HG03280 (cell line): ENCODE measurements at regions not wholly inside any gene's neighbourhood (a gene's known extent, or its start where the extent isn't known, plus 50 kb on each side); places are given as distances from the start of the nearest gene placed in this dataset.

Source experiments
- ATAC-seq: cut with Tn5 transposase; IDR thresholded peaks from one replicate; pipeline ENCODE4 v1.9.1; 2021; ENCODE audit warnings: mild to moderate bottlenecking, moderate library complexity; ENCODE audit not compliant: unreplicated experiment

DNA sequence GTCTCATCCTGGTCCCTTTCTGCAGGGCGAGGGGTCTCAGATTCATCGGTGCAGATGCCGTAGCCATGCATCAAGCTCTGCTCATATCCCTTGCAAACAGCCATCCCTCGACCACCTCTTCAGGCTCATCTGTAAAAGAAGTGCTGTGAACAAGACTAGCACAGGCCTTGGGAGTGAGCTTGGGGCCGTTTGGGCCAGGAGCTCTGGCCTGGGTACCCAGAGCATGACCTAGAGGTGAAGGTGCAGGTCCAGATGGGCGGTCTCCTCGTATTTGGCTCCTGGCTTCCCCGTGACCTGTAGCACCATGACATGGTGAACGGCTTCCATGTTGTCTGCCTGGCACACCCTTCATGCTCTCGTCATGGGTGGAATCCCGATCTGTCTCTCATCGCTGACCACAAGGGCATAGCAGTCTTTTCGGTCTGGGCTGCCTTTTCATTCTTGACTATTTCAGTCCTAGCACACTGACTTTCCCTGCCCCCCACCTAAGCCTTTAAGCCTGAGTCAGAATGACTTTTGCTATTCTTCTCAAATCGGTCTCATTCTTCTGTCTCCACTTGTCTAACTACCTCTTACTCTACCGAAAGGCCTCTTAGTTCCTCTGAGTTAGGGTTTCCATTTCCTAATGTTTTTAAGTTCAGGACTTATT, 216.0 kb downstream of the FOXL1 start:
- ATAC-seq = no peak

DNA sequence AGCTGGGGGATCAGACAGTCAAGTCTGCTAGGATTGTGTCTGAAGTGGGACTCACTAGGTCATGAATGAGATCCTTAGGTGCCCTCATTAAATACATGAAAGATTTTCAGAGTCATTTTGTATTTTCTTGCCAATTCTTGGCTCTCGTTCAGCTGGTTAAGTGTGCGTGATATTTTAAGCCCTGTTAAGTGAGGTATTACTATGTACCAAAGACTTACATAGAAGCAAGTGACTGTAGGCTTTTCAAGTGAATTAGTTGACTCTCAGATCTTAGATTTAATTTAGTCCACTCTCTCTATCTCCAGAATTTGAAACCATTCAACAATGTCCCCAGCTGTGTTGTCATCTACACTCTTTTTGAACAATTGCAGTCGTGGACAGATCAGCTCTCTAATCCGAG, 219.4 kb downstream of the FOXL1 start:
- no peak for ATAC-seq

DNA sequence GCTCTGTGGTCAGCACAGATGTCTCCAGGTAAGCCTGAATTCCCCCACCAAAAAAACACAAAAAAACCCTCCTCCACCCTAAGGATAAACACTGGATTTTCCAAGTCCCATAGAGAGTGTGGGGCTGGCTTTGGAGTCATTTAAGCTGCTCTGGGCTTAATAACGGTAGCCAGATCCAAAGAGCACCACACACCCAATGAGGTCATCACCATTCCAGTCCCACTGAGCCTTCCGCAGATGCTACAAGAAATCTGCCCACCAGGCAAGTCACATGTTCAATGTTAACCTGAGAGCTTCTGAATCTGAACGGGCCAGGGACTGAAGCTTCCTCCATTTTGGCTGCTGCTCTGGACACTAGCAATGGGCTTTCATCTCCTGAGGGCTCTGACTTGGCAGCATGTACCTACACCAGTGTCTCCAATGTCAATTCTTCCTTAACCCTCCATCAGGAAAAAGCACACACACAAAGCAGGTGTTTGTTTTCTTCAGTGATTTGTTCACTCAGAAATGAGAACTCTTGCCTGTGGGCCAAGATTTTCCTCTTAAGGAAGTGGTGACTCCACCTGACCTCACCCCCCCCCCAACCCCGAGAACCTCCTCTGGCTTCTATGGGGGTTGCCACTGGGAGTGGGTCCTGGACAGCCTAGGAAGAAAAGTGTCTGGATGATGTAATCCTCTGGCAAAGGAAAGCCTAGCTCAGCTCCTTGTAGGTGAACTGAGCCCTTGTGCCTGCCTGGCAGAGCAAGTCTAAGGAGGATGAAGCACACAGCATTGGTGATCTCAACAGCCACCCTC, 220.1 kb downstream of the FOXL1 start:
- ATAC-seq = no peak

DNA sequence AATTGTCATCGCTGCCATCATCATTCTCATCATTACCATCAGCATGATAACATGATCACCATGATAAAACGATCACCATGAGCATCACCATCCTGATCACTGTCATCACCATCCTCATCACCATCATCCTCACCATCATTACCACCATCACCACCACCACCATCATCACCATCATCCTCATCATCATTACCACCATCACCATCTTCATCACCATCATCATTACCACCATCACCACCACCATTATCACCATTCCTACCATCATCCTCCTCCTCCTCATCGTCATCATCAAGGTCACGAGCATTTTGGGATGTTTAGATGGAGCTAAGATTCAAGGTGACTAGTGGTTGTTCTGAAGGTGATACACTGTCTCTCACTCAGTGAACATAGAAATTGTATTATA, 221.0 kb downstream of the FOXL1 start:
- ATAC-seq = no peak

- no peak for ATAC-seq
These were observed 222.5 kb downstream of the FOXL1 start for GRCh38 chr16:86800894-86801293.

DNA sequence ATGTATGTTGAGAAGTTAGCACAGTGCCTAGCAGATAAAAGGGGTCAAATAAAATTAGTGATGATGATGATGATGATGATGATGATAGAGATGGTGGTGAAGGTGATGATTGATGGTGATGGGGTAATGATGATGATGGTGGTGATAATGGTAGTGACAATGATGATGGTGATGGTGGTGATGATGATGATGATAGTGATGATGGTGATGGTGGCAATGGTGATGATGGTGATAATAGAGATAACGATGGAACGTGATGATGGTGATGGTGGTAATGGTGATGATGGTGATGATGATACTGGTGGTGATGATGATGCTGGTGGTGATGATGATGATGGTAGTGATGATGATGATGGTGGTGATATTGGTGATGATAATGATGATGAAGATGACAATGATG, 223.7 kb downstream of the FOXL1 start:
- no peak for ATAC-seq

- no peak for ATAC-seq
These were observed 226.8 kb downstream of the FOXL1 start for GRCh38 chr16:86805188-86805587.

- no peak for ATAC-seq
These were observed 228.0 kb downstream of the FOXL1 start for GRCh38 chr16:86806181-86806837.

GRCh38 chr16:86806838-86807351, 228.5 kb downstream of the FOXL1 start:
- no peak for ATAC-seq

- ATAC-seq = no peak
These were observed 230.6 kb downstream of the FOXL1 start for GRCh38 chr16:86808863-86809444.

GRCh38 chr16:86809458-86809955, 231.2 kb downstream of the FOXL1 start:
- no peak for ATAC-seq

GRCh38 chr16:86810062-86810461, 231.7 kb downstream of the FOXL1 start:
- no peak for ATAC-seq

DNA sequence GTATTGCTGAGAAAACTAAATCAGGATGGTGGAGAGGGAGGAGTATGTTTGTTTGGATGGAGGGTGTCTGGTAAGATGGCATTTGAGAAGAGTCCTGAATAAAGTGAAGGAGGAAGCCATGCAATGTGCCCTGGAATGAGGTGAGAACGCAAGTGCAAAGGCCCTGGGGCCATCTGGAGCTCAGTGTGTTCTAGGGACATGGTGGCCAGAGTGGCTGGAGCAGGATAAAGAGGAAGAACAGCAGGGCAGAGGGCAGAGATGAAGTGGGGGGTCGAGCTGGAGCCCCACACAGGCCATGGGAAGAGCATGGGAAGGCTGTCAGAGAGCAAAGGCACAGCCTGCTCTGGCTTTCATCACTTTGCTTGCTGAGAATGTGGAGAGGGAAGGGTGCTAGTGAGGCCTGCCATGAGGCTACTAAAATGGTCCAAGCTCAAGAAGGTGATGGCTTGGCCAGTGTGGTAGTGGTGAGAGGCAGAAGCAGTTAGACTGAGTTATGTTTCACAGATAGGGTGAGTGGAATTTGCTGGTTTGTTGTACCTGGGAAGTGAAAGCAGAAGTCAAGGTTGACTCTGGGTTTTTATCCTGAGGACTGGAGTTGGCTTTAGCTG, 234.1 kb downstream of the FOXL1 start:
- ATAC-seq = no peak

DNA sequence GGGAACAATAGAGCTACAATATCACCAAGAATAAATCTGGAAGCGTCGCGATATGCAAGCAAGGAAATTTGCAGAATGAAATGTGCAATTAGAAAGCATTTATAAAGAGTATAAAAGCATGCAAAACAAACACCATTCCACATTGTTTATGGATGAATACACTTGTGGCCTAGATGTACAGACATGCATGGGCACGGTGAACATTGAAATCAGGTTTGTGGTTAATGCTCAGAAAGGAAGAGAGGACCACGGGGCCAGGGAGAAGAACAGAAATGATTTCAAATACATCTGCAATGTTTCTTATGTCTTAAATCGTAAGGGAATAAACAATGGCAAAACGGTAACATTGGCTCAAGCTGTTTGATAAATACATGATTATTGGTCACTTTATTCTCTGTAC, 235.9 kb downstream of the FOXL1 start:
- ATAC-seq = no peak

- ATAC-seq = no peak
These were observed 238.7 kb downstream of the FOXL1 start for GRCh38 chr16:86816930-86817625.

DNA sequence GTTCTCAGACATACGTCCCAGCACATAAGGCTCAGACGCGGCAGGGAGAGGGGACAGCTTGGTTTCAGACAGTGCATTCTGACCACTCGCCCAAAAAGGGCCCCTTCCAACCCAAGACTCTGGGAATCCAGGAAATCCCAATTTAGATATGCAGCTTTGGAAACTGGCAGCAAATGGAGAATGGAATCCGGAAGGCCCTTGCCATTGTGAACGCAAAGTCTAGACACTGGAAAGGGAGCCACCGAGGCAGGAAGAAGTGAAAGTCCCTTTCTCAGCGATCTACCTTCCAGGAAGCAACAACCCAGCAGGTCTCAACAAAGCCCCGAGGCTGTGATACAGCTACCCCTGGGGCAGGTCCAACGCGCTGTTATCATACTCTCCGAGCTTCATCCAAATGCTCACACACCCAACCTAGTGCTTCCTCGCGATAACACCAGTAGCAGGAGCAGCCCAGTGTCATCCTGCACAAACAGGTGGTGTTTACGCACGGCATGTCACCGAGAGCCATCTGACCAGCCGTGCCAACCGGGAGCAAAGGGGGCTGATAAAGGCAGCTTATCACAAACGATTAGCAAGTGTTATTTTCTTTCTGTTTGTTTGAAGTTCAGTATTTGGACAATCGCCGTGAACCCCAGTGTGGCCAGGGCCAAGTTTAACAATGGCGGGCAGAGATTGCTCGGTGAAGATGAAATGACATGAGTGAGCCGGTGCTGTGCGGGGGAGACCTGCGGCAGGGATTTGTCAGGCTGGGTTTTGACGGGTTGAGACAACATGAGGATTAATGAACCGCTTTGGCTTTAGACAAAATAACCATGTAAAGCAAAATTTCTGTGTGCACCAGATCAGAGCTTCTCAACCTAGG, 240.6 kb downstream of the FOXL1 start:
- ATAC-seq = no peak

- no peak for ATAC-seq
These were observed 241.2 kb downstream of the FOXL1 start for GRCh38 chr16:86819533-86819892.

- ATAC-seq = no peak
These were observed 243.5 kb downstream of the FOXL1 start for GRCh38 chr16:86821895-86822294.

GRCh38 chr16:86823125-86823524, 244.8 kb downstream of the FOXL1 start:
- no peak for ATAC-seq
